Transverse colon (tissue), 4 donors: ENCODE measurements at regions not wholly inside any gene's neighbourhood (a gene's known extent, or its start where the extent isn't known, plus 50 kb on each side); places are given as distances from the start of the nearest gene placed in this dataset.

Experiments
- DNase-seq: peaks from one replicate; pipeline ENCODE4 v3.0.0-alpha.2; 2019
- H3K27ac ChIP-seq, 4 donors: fragments of 200-600 bp; sonication (generic); 2 replicates each; pipeline ENCODE4 v1.5.1; 2016 to 2018; ENCODE audit warnings: inconsistent platforms in 4 of 4
- H3K27me3 ChIP-seq: fragments of 200-600 bp; sonication (generic); 2 replicates; pipeline ENCODE4 v1.5.1; 2017; ENCODE audit warnings: inconsistent platforms
- H3K36me3 ChIP-seq, 4 donors: fragments of 200-600 bp; sonication (generic); 2 replicates each; pipeline ENCODE4 v1.5.1; 2017 to 2019; ENCODE audit warnings: inconsistent platforms in 4 of 4
- H3K4me1 ChIP-seq, 4 donors: fragments of 200-600 bp; sonication (generic); 2 replicates each; pipeline ENCODE4 v1.5.1; 2017 to 2020; ENCODE audit warnings: inconsistent platforms in 4 of 4
- H3K4me3 ChIP-seq, 4 donors: fragments of 200-600 bp; sonication (generic); 1 replicate in 1 of 4; 2 replicates in 3 of 4; pipeline versions ENCODE4 v1.5.1 to v1.6.1; 2017 to 2019; ENCODE audit warnings: inconsistent platforms in 4 of 4
- H3K9me3 ChIP-seq, 2 donors: fragments of 200-600 bp; sonication (generic); 2 replicates each; pipeline ENCODE4 v1.5.1; 2017 to 2019; ENCODE audit warnings: inconsistent platforms in 2 of 2
- CTCF ChIP-seq, 5 experiments: fragments of 200-600 bp in 3 of 5; fragments of 450-650 bp in 2 of 5; sonication (generic) in 3 of 5; IDR thresholded peaks; 1 replicate in 2 of 5; 2 replicates in 3 of 5; pipeline ENCODE4 v1.5.1; 2016 to 2017; ENCODE audit warnings: antibody characterized with exemption in 5 of 5, inconsistent platforms in 3 of 5, mild to moderate bottlenecking in 2 of 5, moderate library complexity in 1 of 5
- EP300 ChIP-seq: sonication (generic); formaldehyde crosslinking; IDR thresholded peaks from one replicate; pipeline ENCODE4 v1.6.1; 2017; ENCODE audit warnings: antibody characterized with exemption, low read depth
- POLR2A ChIP-seq: fragments of 450-650 bp; IDR thresholded peaks from one replicate; pipeline ENCODE4 v1.6.1; 2016; ENCODE audit warnings: antibody characterized with exemption, mild to moderate bottlenecking, moderate library complexity
- POLR2AphosphoS5 ChIP-seq, 3 donors: sonication (generic); formaldehyde crosslinking; IDR thresholded peaks; one replicate each; pipeline ENCODE4 v1.6.1; 2016; ENCODE audit warnings: antibody characterized with exemption in 3 of 3
- WGBS, 2 donors: methylation state at CpG; one replicate each; pipeline ENCODE4 v1.1.5; 2018; ENCODE audit warnings: low coverage in 1 of 2; 5-methylcytosine and 5-hydroxymethylcytosine counted together
- in situ Hi-C, 4 donors: fragments of 200-750 bp; cut with MboI; loops; one replicate each; pipeline versions ENCODE4 v1.15.0 to v1.15.1; 2017; ENCODE audit warnings: low sequenced_read_pairs in 3 of 4, low pct_ligation_motif_present in 1 of 4, low pct_unique_long_range_greater_than_20kb in 1 of 4
- intact Hi-C: fragments of 100-400 bp; cut with DNase I; formaldehyde crosslinking; loops from one replicate; pipeline ENCODE4 v1.15.1; 2023; ENCODE audit warnings: low total_unique reads

- DNase-seq, result no peak
- no peaks in the 10 kb centered on the region for H3K27me3 ChIP-seq
- H3K9me3 ChIP-seq, result no peaks in the 10 kb centered on the region
- no peak overlapping the region for H3K4me3 ChIP-seq
- intact Hi-C loops, result no loop called here
- in situ Hi-C loops, result no loop called here
- H3K27ac ChIP-seq, result no peak overlapping the region
- H3K36me3 ChIP-seq, result no peaks in the 10 kb centered on the region
- WGBS, 2 donors, result 66 to 68% methylated on average over 6 of the region's 6 CpGs
- H3K4me1 ChIP-seq, result no peaks in the 10 kb centered on the region
- no peak for TF ChIP-seq POLR2A
- TF ChIP-seq EP300, result no peak
- no peak for TF ChIP-seq CTCF (IDR thresholded peaks at IDR 0.05)
- TF ChIP-seq POLR2AphosphoS5 (IDR thresholded peaks at IDR 0.05), result no peak
Measured at GRCh38 chr2:225920621-225921220, 521.2 kb downstream of the NYAP2 start.

- no peaks in the 10 kb centered on the region for H3K27me3 ChIP-seq
- H3K36me3 ChIP-seq, result no peaks in the 10 kb centered on the region
- 17 to 50% methylated on average over 1 to 2 of the region's 2 CpGs for WGBS, 2 donors
- H3K9me3 ChIP-seq, result no peaks in the 10 kb centered on the region
- DNase-seq, result no peak
- no peaks in the 10 kb centered on the region for H3K4me1 ChIP-seq
- intact Hi-C loops (no loop called here), in situ Hi-C loops (no loop called here)
- no peak overlapping the region for H3K4me3 ChIP-seq
- TF ChIP-seq CTCF (IDR thresholded peaks at IDR 0.05) (no peak), EP300 (no peak), POLR2A (no peak), POLR2AphosphoS5 (IDR thresholded peaks at IDR 0.05) (no peak)
- H3K27ac ChIP-seq, result no peak overlapping the region
Measured at GRCh38 chr2:225916692-225917091, 517.2 kb downstream of the NYAP2 start.

- in situ Hi-C loops (no loop called here), intact Hi-C loops (no loop called here)
- H3K27ac ChIP-seq, result no peak overlapping the region
- H3K36me3 ChIP-seq, result no peaks in the 10 kb centered on the region
- no peaks in the 10 kb centered on the region for H3K4me1 ChIP-seq
- no peak for TF ChIP-seq CTCF (IDR thresholded peaks at IDR 0.05)
- no peak for TF ChIP-seq POLR2A
- TF ChIP-seq POLR2AphosphoS5 (IDR thresholded peaks at IDR 0.05), result no peak
- no peak for TF ChIP-seq EP300
- WGBS, 2 donors, result 76 to 80% methylated on average over 3 to 6 of the region's 6 CpGs
- no peak overlapping the region for H3K4me3 ChIP-seq
- DNase-seq, result no peak
- H3K27me3 ChIP-seq, result no peaks in the 10 kb centered on the region
- H3K9me3 ChIP-seq, result no peaks in the 10 kb centered on the region
Measured at GRCh38 chr2:225911019-225911418, 511.5 kb downstream of the NYAP2 start.

GRCh38 chr2:225895126-225895525, 495.6 kb downstream of the NYAP2 start:
- in situ Hi-C loops (loop anchor here in 2 of 4 donors (10.0 to 25.0 kb wide), 2 partner anchors 910 to 1092 kb away; no protein-coding TSS in a partner anchor), intact Hi-C loops (no loop called here)
- Histone ChIP-seq H3K36me3 (no peaks in the 10 kb centered on the region), H3K4me1 (no peaks in the 10 kb centered on the region), H3K9me3 (no peaks in the 10 kb centered on the region), H3K4me3 (no peak overlapping the region), H3K27me3 (no peaks in the 10 kb centered on the region), H3K27ac (no peak overlapping the region)
- no peak for DNase-seq
- 49 to 75% methylated on average over 1 of the region's 1 CpG for WGBS, 2 donors
- TF ChIP-seq CTCF (IDR thresholded peaks at IDR 0.05) (no peak), POLR2AphosphoS5 (IDR thresholded peaks at IDR 0.05) (no peak), EP300 (no peak)
